HG03558 (cell line): ENCODE measurements at regions not wholly inside any gene's neighbourhood (a gene's known extent, or its start where the extent isn't known, plus 50 kb on each side); places are given as distances from the start of the nearest gene placed in this dataset.

ENCODE experiments used
- ATAC-seq: cut with Tn5 transposase; IDR thresholded peaks from one replicate; pipeline ENCODE4 v1.9.1; 2021; ENCODE audit warnings: moderate number of reproducible peaks; ENCODE audit not compliant: unreplicated experiment; ENCODE audit errors: extremely low read depth

DNA sequence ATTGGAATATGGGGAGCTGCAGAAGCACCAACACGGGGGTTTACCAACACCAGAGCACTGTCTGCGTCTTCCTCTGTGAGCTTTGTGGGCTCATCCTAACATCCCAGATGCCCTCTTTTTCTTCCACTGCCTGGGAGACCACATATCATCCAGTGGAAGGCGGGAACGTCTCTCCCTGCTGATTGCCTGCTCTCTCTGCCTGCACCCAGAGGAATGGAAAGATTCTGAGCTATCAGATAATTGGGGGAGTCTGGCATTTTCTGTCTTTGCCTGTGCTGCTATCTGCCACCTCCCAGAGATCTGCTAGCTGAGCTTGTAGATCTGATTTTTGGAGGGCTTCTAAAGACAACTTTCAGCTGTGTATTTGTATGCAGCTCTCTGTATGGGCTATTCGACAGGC is 166.2 kb upstream of the PLXNA2 start:
- no peak for ATAC-seq

DNA sequence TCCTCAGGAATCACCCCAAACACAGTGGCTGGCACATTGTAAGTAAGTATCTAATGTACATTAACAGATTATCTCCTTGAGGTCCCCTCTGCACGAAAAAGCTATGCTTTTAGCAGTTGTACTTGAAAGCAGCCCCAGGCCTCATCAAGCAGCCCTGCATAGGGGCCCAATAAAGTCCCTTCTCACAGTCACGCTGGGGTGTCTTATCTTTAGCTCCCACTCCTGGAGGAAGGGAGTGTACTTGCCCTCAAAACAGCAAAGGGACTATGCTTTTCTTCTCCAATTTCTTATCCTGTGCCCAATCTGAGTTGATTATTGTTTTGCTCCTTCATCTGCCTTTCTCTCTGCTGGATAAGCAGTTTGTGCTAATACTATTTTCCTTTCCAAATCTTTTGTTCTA is 168.8 kb upstream of the PLXNA2 start:
- no peak for ATAC-seq

DNA sequence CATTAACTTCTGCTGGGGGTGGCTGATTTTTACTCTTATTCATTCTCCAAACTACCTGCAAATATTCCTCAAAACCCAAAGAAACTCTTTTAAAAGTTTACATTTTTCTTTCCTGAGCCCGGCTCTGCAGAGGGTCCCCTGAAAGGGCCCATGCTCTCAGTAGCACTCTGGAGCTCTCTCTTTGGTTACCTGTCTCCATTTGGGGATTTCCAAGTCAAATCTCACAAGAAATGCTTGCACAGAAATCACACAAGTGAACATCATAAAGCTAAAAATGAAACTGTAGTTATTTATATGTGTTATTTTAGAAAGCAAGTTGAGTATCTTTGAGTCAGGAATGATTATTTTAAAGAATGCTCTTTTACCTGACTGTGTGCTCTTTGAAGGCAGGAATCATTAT is 174.5 kb upstream of the PLXNA2 start:
- ATAC-seq = no peak

DNA sequence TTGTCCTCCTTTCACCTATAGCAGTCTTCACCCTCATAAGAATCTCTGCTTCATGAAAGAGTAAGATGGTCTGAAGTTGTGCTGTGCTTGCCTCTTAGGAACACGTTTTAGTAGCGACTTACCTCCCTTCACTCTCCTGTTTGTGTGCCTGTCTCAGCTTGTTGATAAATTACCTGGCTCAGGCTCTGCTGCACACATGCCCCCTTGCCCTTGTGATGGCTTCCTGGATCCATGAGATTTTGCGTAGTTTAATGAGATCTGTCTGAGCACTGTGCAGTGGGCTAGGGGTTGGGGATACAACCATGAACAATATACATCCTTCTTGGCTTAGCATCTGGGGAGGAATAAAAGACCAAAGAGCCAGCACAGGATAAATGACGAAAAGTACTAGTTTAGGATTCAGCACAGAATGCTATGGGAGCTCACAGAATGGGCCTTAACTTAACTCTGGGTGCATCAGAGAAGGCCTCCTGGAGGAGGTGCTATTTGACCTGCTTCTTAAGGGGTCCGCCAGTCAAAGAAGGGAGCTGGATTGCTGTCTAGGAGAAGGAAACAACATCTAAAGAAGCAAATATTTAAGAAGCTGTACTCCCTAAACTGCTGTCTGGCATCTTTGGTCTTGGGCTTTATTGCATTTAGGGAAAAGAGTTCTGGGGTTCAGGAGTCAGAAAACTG is 175.7 kb upstream of the PLXNA2 start:
- ATAC-seq = no peak

DNA sequence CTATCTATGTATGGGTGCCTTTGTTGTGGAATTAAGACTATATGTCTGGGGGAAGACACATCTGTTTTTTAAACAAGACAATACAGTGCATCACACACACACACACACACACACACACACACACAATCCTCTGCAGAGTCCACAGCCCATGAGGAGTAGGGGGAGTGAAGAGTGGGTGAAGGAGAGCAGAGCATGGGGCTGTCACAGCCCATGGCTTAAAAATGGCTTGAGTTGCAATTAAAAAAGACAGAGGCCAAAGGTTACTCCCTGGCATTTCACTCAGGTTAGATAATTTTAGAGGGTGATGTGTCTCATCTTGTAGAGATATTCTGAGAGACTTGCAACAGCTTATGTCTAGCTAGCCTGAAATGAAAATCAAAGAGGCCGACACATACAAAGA is 176.5 kb upstream of the PLXNA2 start:
- ATAC-seq = no peak

DNA sequence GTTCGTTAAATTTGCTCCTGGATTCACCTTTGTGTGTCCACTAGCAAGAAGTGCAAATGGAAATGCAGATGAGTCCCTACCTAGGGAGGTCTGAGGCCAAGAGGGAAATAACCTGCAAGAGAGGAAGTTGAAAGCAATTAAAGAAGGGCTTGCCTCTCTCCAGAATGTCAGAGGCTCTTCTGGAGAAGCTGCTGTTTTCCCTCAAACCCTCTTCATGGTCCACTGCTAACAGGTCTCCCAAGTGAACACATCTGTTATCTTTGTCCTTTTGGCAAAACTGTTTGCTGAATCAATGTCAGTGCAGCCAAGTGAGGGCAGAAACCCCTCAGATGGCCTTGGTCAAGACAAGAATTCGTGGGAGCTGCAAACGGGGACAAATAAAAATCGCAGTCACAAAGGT is 177.3 kb upstream of the PLXNA2 start:
- ATAC-seq = no peak

DNA sequence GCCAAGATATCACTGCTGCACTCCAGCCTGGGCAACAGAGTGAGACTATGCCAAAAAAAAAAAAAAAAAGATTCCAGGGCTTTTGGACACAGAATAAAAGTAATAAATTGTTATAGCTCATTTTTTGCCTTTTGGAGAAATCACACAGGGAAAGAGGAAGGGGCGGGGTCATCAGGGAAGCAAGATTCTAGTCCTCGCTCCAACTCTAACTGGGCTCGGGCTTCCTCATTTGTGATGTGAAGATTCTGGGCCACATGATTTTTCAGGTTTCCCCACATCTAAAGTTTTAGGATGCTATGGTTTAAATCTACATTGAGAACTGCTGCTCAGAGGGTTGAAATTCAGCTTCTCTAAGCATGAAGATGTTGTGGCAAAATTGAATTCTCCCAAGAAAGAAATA is 179.3 kb upstream of the PLXNA2 start:
- ATAC-seq = no peak

DNA sequence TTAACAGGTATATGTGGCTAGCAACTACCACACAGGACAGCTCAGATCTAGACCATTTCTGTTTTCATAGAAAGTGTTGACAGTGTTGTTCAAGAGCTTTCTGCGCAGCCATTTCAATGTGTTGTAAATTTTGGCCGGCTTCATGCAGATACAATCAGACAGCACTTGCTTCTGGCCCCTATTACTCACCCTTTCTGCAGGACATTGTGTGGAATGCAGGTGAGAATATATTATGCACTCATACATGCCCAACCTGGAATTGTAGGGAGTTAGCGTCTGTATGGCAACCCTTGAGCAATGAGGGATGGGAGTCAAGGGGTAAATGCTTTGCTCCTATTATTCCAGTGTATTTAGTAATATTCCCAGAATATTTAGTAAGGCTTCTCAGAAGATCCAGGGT is 180.9 kb upstream of the PLXNA2 start:
- ATAC-seq = no peak

DNA sequence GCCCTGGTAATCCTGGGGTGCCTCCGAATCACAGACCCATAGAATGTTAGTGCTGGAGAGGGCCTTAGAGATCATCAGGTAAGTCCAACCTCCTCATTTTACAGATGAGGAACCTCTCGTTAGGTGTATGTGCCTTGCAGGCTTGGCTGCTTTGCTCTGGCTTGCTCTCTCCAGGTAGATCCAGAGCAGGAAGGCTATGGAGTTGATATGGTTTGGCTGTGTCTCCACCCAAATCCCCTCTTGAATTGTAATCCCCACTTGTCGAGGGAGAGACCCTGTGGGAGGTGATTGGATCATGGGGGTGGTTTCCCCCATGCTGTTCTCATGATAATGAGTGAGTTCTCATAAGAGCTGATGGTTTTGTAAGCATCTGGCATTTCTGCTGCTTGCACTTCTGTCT is 186.0 kb upstream of the PLXNA2 start:
- no peak for ATAC-seq

DNA sequence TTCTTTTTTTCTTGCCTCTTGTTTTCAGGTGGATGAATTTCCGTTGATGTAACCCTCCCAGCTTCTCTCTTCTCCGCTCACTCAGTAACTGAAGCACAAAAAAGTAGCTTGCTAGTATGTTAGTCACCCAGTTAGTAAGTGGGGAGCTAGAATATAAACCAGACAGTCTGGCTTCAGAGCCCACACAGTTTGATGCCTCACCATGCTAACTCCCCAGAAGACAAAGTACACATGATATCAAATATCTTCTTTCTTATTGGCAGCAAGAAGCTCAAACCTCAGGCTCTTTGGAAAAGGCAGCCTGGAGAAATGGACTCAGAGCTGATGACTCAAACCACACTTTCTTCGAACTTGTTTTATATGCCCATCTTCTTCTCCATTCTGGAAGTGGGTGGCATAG is 187.5 kb upstream of the PLXNA2 start:
- no peak for ATAC-seq

DNA sequence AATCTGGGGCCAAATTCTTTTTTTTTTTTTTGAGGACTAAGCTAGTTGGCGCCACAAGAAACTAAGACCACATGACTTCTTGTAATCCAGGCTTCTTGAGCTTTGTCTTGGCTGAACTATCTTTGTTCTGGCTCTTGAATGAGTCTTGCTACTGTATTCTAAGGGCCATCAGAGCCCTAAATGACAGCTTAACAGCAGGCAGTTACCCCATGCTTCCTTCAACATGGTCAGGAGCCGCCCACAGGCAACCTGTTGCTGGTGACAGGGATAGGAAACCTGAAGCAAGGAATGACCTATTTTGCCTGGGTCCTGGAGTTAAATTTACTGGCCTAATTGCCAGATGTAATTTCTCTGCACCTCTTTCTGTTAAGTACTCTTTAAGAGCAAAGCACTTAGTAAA is 188.2 kb upstream of the PLXNA2 start:
- no peak for ATAC-seq

DNA sequence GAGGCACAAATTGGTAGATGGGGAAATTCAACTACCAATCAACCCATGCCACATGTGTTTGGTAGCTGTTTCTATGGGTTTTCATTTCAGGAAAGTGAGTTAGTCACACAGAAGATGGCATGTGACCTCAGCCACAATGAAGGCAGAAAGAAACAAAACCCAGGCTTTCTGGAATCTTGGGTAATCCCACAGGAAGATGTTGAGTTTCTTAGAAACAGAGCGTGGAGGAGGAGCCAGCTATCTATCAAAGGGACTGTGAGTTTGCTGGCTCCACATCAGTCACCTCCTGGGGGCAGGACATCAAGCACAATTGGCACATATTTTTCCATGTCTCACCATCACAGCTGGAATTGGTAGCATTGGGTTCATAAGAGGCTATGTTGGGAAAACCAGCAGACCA is 188.9 kb upstream of the PLXNA2 start:
- no peak for ATAC-seq

DNA sequence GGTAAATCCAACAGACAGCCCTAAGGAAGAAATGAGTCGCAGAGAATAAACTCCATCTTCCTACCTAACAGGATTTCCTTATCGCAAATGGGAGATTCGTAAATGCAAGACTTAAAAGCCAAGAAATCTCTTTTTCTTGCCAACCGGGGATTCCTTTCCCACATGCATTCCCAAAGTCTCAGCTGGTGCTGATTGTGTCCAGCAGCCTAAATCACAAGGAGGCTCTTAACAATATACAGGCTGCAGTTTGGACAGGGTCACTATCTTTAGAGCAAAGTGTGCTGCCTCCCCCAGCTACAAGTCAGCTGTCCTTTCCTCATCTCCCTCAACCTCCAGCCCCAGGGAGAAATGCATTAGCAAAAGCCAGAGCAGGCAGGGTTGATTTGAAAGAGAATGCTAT is 189.8 kb upstream of the PLXNA2 start:
- ATAC-seq = no peak

DNA sequence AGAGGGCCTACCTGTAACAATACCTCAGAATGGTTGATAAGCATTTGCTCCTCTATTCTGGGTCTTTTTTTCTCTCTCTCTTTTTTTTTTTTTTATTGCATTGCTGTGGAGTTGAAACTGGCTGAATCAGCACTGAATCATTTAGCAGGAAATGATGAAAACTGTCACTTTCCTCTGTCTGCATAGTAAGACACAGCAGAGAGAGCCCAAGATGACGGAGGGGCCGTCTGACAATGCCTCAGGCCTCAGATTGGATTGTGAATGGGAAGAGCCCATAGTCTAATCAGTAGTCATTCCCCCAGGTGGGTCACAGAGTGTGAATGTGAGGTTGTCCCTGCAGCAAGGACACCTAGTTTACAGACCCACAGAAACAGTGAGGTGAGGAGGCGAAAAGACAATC is 193.2 kb upstream of the PLXNA2 start:
- ATAC-seq = no peak

DNA sequence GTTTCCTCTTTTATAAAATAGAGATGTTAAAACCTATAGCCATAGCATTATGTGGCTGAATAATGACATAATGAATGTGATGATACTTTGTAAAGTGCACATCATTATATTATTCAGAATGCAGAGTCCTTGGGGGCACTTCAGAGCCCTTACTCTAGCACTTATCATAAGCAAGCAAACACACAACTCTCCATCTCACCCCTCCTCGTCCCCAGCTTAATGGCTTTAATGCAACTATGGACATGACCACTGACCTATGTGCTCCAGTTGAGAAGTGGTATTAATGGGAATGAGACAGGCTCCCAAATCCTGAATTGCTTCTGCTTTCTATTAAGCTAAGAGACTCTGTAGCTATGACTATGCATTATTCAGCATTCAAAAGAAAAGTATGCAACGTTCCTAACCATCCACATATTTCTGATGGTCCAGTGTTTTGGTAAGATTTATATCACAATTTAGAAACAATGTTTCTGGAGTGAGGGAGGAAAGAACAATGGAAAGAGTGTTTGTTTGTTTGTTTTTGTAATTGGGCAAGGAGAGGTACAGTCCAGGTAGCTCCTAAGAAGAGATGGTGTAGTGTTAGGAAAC is 194.0 kb upstream of the PLXNA2 start:
- ATAC-seq = no peak

DNA sequence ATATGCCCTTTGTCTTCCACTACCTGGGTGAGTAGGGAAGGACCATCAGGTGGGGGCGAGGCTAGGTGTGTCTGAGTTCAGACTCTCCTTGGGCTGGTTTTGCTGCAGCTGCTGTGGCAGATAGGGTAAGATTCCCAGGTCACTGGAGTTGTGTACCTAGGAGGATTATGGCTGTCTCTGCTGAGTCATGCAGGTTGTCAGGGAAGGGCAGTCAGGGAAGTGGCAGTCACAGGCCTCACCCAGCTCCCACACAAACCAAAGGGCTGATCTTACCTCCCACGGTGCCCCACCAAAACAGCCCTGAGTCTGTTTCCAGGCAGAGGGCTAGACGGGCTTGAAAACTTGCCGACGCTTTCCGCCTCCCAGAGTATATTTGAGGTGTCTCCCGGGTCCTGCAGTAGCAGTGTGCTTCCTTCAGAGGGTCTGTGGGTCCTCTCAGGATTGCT is 201.6 kb upstream of the PLXNA2 start:
- no peak for ATAC-seq

DNA sequence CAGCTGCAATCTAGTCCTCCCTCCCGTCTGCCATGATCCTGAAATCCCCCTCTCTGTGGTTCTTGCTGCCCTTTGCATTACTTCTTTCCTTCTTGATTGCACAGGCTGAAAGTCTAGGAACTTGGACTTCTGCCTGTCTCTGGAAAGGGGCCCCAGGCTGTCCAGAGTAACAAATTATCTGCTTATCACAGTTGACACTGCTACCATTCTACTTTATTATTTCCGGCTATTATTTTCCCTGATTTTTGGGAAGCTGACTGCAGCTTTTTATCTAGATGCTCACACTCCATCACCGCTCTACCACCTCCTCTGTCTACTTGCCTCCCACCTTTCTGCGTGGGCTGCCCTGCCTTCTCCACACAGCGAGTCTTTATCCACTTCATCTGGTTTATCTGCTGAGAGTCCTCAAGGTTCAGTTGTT is 202.1 kb upstream of the PLXNA2 start:
- no peak for ATAC-seq

DNA sequence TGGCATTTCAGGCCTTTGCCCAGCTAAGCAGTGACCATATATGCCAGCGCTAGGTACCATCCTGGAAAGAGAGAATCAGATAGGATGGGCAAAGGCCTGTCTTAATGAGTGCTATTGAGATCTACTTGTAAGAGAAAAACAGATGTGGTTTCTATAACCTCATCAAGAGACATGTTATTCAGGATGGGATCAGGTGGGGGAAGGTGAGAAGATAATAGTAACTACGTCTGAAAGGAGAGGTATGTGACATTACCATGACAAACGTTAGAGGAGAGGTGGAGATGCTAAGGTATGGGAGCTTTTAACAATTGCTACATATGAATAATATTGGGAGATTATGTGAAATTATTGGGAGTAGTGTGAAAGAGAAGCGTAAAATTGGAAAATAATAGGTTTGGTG is 204.2 kb upstream of the PLXNA2 start:
- ATAC-seq = no peak

DNA sequence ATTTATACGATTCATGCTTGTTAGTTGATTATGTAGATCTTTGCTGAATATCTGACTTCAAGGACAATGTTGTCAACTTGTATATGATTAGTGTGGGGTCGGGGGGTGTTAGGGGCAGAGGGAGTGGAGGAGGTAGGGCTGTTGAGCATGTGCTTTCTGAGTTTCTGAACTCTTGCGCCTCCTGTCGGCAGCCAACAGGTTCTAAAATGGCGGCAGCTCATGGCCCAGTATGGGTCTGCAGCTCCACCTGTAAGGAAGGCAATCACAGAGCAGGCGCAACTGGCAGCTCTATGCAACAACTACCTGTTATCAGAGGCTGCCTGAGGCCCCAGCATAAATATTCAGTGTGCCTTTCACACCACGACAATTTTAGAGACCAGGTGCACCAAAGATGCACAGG is 205.8 kb upstream of the PLXNA2 start:
- no peak for ATAC-seq

DNA sequence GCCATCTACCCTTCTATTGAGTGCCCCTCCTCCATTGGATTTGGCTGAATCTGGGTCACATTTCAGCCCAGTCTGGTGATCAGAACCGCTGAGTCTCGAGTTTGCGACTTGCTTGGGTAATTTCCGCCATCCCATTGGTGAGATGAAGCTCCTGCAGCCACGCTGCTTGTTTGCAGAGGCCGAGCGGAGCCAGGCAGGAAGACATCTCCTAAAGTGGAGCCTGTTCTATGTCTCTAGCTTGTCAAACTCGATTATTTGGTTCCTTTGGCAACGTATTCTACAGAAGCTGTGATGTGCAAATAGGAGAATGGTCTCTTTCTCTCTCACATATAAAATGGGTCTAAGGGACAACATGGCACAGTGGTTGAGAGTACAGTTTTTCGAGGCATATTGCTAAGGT is 206.8 kb upstream of the PLXNA2 start:
- no peak for ATAC-seq

DNA sequence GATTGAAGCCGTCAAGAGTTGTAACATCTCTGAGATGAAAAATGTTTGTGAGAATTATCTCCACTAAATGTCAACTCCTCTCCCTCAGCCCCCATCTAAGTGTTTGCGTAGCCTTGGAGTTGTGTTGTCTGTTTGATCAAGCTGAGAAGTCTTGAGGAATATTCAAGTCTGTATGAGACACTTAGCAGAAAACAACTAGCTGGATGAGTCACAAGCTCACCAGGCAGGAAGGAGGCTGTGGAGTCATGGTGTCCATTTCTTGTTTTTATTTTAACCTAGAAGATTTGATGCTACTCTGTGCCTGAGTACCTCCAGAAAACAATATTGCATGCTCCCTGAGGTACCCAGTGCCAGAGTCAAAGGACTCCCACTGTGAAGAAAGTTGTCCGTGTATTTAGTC is 211.6 kb upstream of the PLXNA2 start:
- ATAC-seq = no peak

DNA sequence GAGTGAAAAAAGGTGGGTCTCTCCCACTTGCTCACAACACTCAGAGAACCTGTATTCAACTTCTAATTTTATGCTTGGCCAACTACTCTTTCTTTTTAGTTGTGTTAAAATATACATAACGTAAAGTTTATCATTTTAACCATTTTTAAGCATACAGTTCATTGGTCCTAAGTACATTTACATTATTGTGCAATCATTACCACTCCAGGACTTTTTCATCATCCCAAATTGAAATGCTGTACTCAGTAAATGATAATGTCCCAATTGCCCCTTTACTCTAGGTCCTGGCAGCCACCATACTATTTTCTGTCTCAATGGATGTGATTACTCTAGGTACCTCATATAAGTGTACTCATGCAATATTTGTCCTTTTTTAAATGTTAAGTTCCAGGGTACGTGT is 212.3 kb upstream of the PLXNA2 start:
- no peak for ATAC-seq
